ENCODE measurements at regions not wholly inside any gene's neighbourhood (a gene's known extent, or its start where the extent isn't known, plus 50 kb on each side); places are given as distances from the start of the nearest gene placed in this dataset.

- TF ChIP-seq CTCF (IDR thresholded peaks at IDR 0.05): no peak
Measured at GRCh38 chr2:23260621-23261020, 124.4 kb upstream of the KLHL29 start.

GRCh38 chr2:23268467-23269263 lies 116.3 kb upstream of the KLHL29 start:
- no peak for TF ChIP-seq CTCF (IDR thresholded peaks at IDR 0.05)

GRCh38 chr2:23269747-23270146 lies 115.2 kb upstream of the KLHL29 start:
- TF ChIP-seq CTCF (IDR thresholded peaks at IDR 0.05): no peak

GRCh38 chr2:23270810-23271209 lies 114.2 kb upstream of the KLHL29 start:
- TF ChIP-seq CTCF (IDR thresholded peaks at IDR 0.05): no peak

GRCh38 chr2:23271230-23271629 lies 113.7 kb upstream of the KLHL29 start:
- no peak for TF ChIP-seq CTCF (IDR thresholded peaks at IDR 0.05)

GRCh38 chr2:23273786-23274185 lies 111.2 kb upstream of the KLHL29 start:
- no peak for TF ChIP-seq CTCF (IDR thresholded peaks at IDR 0.05)

GRCh38 chr2:23280401-23280800 lies 104.6 kb upstream of the KLHL29 start:
- no peak for TF ChIP-seq CTCF (IDR thresholded peaks at IDR 0.05)

- TF ChIP-seq CTCF (IDR thresholded peaks at IDR 0.05): no peak
Measured at GRCh38 chr2:23283653-23284052, 101.3 kb upstream of the KLHL29 start.

All from LNCAP (cell line).